Stromal cell of bone marrow (primary cell): ENCODE measurements at regions not wholly inside any gene's neighbourhood (a gene's known extent, or its start where the extent isn't known, plus 50 kb on each side); places are given as distances from the start of the nearest gene placed in this dataset.
"Not testable (repeated sequence)": the region's sequence is repeated elsewhere in the genome, so short reads cannot be mapped to it uniquely, and the experiment has no call there.

Experiments used
- DNase-seq: peaks from one replicate; pipeline ENCODE4 v3.0.0-alpha.2; 2012; ENCODE audit warnings: low read depth

DNA sequence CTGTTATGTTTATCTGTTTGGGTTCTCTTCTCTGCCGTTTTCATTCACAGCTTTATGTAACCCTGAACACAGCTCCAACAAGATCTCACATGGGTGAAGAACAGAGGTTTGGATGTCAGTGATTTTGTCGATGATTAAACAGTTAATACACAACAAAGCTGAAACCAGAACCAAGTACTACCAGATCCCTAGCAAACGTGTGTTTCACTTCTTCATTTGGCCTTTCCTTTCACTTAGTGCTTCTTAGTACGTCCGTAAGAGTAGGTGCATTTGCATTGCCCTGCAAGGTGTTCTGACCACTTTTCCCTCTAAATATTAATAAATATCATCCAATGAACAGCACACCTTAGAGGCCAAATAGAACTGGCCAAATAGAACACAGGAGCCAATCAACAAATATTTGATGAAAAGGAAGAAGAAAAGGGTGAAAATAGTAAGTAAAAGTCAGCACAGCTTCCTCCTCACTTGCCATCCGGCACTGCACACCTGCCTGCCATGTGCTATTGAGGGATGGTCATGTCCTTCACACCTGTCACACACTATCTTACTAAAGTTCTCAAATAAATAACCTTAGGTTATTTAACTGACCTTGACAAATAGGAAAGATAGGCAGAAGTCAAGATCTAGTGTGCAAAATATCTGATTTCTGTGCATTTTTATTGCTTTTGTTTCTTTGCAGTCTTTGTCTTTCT, 252.6 kb upstream of the ANKRD30A start:
- DNase-seq = no peak

DNA sequence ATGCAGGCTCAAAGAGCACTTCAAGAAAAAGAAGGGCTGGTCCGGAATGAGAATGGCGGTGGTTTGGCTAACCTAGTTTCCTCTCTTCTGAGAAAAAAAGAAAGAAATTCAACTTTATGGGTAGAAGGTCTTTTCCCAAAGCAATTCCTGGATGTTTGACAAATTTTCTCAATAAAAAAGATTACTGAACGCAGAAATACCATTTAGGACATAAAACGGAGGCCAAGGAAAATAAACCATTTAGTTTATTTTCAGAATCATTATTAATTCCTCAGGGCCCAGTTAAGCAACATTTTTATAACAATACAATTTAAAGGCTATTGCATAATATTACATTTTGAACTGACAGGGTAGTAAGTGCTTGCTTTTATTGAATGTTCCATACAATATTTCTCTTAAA, 284.6 kb upstream of the ANKRD30A start:
- peak; percentile 58 for DNase-seq

DNA sequence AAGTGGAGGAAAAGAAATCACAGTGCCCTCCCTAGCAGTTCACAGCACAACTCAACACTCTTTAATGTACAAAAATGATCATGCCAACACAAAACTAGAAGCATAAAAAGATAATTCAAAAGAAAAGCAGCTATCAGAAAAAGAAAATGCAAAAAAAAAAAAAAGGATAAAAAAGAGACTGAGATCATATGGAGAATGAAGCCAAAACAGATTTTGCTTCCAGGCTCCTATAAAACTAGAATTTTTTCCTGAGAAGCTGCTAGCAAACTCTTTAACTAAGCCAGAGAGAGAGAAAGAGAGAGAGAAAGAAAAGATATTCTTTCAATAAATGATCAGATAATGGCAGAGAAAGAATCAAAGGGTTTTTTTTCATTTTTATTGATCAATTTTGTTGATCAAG, 288.0 kb upstream of the ANKRD30A start:
- no peak for DNase-seq

DNA sequence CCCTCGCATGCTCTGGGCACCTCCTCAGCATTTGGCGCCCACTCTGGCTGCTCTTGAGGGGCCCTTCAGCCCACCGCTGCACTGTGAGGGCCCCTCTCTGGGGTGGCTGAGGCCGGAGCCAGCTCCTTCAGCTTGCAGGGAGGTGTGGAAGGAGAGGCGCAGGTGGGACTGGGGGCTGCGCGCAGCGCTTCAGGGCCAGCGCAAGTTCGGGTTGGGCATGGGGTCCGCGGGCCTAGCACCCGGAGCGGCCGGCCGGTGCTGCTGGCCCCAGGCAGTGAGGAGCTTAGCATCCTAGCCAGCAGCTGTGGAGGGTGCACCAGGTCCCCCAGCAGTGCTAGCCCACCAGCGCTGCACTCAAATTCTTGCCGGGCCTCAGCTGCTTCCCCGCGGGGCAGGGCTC, 305.6 kb upstream of the ANKRD30A start:
- no peak for DNase-seq

DNA sequence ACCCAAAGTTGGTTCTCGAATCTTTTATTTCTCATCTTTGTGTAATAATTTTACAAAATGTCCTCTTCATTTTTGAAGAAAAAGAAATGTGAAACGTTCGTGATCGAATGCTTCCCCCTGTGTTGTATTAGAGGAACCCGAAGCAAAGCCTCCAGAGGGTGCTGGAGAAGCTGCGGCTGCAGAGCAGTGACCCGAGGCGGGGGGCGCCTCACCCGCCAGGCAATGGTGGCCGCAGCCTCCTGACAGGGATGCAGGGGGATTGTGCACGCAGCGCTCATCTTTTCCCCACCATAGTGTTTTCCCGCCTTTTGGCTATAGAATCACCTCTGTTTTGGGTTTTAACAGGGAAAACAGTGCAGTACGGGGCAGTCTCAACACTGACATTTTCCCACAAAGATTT, 307.5 kb upstream of the ANKRD30A start:
- no peak for DNase-seq

DNA sequence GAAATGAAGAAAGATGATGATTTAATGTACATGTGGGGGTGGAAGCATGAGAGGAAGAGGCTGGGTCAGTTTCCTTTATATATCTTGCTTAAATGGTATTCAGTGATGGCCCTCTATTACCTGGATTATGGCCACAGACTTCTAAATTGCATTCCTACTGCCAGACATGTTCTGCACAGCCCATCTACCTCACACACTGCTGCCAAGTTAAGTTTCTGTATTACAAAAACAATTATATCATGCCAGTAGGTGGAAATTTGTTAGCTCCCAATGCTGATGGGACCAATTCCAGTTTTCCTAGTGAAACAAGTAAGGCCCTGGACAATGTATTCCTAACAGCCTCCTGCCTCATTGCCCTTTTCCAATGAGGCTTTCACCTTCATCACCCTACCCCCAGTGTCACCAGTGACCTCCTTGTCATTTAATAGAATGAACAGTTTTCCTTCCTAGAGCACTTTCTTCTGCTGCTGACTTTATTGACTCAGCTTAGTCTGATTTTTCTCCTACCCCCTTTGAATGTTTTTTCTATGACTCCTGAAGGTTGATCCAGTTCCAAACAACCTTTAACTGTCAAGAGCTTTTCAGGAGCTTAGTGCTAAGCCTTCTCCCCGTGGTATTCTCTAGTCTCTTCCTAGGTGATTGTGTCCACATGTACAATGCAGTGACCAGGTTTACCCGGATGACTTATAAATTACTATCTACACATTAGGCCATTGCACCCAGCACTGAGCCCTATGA, 316.6 kb upstream of the ANKRD30A start:
- no peak for DNase-seq

DNA sequence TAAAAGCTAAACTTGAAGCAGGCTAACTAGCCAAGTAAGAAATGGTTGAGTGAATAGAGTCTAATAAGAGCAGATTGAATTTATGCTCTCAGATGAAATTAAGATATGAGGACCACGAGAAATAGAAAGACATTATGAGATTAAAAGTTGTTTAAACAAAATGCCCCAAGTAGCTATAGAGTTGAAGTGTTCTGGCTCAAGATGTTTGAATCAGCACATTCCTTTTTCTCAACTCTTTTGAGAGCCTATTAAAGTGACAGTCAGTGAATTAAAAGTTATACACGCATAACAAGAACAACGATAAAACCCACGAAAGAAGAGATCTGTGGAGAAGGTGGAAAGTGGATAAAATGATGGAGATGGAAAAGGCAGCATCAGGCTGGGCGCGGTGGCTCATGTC, 322.2 kb upstream of the ANKRD30A start:
- no peak for DNase-seq

DNA sequence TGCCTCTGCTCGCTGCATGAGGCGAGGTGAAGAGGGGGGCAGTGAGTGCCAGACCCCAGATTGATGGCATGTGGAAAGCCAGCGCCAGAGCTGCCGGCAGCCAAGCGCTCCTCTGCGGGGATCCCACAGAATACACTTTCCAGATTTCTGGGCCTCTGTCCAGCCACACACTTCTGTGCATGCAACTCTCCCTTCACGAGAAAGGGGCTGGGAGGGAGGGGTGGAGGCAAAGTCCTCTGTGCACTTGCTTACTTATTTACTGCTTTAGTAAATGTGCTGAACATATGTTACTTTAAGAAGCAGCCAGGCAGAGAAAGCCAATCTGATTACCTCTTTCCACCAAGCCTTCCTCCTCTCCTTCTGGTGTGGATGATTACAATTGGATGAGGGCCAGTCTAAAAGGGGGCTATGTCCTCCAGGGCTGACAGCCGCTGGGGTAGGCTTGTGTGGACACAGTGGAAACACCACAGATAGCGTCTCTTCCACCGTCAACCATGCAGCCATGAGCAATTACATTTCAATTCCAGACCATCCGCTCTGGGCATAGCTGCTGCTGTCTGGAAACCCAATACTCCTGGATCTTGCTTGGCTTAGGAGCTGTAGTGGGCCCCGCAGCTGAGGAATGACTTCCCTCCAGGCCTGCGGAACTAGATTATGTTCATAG, 322.8 kb upstream of the ANKRD30A start:
- no peak for DNase-seq

DNA sequence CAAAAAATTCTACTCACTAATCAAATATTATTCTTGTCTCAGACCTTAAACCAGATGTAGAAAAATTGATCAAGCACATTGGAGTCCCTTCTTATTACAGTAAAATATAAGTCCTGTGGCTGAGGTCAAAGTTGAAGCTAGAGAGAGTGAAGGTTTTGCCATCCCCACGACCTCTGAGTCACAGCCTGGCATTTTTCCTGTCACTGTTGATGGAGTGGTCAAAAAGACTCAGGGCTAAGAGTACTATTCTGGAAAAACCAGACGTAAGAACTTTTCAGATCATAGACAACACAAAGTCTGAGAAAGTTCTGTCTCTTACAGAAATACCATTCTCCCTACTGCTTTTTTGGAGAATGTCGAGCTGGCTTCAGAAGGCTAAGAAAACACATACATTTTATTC, 323.7 kb upstream of the ANKRD30A start:
- no peak for DNase-seq

DNA sequence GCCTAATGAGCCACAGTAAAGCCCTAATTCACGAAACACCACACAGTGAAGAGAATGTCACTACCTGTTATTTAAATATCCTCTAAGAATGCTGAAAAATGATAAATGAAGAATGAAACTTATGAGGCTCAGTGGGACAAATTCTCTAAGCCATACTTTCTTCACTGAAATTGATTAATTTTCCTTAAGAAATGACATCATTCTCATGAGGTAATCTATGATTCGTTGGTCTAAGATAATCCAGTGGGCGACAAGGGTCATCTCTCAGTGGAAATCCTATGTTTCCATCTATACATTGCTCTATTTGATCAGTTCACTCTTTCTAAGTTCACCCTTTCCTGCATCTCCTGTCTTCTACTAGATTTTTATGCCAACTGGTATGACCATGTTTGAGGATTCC, 330.4 kb upstream of the ANKRD30A start:
- DNase-seq = no peak

DNA sequence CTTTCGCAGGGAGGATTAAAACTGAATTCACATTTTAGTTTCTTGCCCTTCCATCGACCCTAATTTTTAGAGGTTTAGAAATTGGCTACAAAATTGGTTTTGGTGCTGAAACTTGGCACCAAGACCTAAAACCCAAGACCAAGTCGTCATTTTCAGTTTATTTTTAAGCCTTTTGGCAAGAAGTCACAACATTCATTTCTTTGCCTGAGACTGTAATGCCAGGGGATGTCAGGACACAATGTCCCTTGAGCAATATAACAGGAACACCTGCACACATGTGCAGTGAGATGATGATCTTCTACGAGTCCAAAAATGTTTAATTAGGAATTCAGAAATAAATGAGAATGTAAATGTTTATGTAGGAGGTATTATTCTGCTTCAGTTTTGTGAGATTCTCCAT, 335.4 kb upstream of the ANKRD30A start:
- DNase-seq = no peak

DNA sequence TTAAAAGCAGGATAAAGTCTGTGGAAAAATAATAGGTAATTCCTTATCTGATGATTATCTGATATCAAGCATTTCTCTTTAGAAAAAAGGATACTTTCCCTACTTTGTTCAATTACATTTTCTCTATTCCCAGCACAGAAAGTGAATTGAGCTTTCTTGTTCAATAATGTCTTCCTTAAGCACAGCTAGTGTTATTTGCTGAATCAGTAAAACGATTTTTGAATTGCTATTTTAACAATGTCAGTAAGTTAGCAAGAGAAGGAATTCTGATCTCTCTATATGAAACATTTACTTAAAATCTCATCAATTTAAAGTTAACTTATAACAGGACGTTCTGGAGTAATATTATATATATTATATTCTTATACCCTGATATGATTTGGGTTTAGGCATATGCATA, 337.2 kb upstream of the ANKRD30A start:
- DNase-seq = no peak

DNA sequence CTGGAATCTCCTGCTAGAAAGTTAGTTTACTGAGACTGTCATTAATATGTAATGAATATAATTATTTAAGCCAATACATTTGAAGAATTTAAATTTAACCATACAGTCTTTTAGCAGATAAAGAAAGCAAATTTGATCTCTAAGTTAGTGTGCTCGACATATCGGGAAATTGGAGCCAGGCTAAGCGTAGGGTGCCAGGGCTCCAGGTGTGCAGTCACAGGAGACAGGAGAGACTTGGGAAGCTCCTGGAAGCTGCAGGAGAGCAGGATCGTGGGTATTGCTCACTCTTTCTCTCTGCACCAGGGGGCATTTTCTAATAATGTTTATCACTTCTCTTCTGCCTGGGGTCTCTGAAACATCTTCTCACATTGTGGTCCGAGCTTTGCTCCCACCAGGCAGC, 342.0 kb upstream of the ANKRD30A start:
- DNase-seq = no peak

DNA sequence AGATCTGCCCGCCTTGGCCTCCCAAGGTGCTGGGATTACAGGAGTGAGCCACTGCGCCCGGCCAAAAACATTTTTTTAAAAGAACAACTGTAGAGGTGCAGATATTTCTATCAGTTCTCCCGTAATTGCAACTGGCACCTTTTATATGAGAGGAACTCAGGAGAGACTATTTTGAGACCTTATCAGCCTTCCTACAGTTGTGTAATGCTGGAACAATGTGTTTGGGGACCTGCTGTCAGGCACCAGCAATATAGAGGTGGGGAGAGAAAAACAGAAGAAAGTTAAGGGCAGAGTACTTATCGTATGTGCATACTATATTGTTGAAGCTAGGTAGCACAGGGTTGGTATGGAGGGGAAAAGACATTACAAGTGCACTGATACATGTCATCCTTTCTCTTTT, 343.8 kb upstream of the ANKRD30A start:
- no peak for DNase-seq

DNA sequence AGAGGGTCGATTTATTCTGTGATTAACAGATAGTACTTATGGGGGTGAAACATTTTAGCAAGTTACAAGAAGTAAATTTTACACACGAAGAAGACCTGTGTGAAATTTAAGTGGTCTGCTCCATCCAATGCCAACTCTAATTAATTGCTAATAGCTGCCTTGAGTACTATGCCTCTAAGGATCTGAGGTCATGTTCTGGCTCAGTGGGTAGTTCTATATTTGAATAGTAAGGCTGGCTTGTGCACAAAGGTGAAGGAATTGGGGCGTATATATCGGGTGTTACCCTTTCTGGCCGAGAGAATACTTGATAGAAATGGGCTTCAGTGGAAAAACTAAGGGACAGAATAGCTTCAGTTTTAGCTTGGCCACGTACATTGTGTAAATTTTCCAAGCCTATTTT, 345.2 kb upstream of the ANKRD30A start:
- no peak for DNase-seq

DNA sequence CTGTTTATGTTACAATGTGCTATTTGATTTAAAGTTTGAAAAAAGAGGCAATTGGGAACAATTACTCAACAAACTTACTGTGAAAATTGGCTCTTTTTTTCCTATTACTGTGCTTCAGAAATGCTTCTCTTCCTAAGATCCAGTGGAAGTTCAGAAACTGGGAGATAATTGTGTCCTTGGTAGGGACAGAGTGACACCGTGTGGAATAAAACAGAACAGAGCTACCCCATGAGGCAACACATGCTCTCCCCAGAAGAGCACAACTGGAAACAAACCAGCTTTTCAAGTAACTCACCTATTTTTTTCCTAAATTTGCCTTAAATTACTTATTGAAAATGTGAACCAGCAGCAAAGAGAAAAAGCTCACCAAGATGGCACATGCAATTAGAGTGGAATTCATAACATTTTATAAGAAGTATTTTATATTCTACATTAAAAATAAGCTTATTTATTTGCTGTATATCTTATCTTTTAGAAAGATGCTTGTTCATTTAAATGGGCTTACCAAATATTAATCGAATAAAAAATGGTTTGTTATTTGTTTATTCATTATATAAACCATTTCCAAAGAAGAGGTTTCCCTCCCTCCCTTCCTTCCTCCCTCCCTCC, 346.1 kb upstream of the ANKRD30A start:
- DNase-seq = peak; percentile 73

DNA sequence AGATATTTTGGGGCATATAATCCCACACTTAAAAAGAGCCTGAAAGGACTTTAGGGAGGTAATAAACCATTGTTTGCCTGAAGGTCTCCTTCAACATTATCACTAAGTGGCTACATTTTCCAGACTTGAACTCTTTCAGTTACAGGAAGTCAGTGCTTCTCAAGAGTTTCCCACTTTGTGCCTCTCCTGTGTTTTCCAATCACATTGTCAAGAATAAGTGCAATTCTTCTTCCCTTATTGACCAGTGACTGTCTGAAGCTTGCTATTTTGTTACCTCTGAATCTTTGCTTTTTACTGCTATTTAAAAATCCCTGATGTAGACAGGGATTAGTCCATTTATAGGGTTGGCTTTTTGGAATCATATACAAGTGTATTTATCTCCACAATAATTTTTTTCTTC, 346.7 kb upstream of the ANKRD30A start:
- no peak for DNase-seq

DNA sequence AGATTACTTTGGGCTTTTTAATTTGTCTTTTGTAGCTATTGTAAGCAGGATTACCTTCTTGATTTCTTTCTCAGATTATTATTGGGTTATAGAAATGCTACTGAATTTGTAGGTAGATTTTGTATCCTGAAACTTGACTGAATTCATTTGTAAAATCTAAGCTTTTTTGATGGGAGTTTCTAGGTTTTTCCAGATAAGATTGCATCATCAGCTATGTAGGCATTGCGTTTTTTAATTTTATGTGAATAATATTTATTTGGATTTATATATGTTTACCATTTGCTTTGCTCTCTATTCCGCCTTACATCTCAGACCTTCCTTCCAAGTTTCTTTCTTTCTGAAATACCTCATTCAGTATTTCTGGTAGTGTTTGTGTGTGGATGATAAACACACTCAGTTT, 351.7 kb upstream of the ANKRD30A start:
- DNase-seq = no peak

DNA sequence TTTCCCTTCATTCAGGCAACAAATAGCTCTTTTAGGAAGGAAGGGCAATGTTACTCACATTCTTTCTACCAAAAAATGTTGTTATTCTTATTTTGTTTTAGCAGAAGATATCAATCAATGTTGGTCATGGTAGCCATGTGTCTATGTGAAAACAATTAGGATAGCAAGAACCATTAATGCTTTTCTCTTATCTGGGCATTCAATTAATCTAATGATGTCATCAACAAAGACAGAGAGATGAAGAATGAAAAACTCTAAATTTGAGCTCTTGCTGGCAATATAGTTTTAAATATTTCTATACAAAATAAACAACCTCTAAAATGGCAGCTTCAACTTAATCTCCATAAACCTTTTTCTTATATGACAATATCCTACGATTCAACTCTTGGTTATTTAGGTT, 353.7 kb upstream of the ANKRD30A start:
- DNase-seq = no peak

DNA sequence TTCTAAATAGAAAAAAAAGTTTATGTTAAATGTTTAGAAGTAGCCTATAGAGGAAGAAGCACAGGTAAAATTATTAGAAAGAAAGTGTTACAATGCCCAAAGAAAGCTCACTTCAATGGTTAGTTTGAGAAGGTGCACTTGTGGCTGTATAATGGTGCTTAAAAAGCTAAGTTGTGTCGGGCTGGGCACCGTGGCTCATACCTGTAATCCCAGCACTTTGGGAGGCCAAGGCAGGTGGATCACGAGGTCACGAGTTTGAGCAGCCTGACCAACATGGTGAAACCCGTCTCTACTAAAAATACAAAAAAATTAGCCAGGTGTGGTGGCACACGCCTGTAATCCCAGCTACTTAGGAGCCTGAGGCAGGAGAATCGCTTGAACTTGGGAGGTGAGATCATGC, 355.7 kb upstream of the ANKRD30A start:
- not testable (repeated sequence) for DNase-seq

DNA sequence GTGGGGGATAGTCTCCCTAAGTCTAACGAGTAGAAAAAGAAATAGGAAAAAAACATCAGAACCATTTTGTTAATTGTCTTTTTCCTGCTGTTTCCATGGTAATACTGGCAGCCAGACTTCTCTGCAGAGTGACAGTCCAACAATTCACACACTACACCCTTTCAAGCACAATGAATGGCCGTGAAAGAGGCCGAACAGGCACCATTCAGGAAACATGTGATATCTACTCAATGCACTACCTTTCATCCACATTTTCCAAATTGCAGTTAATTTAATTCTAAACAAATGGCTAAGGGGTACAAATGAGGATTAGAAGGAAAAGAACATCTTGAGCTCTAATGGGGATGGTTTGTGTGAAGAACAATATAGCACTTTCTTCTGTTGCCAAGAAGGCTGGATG, 358.5 kb upstream of the ANKRD30A start:
- no peak for DNase-seq

DNA sequence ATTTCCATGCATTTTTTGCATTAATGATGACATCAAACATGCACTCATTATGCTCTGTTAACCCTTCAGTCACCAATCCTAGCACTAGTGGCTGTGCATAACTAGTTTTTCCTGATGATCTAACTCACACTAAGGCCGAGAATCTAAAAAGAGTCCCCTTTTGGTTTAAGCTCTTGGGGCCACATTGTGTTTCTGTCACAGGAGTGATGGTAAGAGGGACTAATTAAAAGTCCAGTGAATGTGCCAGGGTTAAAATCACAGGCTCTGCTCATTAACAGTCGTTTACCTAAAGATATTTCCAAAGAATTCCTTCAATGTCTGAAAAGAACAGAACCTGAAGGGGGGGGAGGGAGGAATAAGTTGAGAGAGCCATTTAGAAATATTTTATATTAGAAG, 359.0 kb upstream of the ANKRD30A start:
- DNase-seq = no peak

DNA sequence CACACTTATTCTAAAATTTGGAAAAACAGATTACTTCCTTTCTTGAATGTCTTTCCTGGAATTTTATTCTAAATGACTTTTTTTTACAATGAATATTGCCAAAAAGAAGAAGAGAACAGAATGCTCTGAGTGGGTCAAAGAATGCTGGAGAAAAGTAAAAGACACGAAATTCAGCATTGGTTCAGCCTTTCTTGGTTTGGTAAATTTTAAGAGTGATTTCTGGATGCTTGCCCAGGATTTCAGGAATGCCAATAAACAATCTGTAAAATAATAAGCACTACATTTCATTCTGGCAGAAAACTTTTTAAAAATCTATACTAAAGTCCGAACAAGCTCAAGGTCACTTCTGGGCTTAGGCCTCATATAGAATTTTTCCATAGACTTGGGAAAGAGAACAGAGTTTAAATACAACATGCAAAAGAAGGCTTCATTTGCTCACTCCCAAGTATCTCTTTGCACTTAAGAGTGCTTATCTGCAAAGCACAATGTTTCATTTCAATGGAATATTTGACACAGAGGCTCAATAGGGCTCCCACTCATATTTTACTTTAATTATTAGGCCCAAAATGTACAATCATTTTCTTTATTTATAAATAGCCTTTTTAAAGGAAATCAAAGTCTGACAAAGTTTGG, 359.5 kb upstream of the ANKRD30A start:
- DNase-seq = no peak
